ENCODE measurements at regions not wholly inside any gene's neighbourhood (a gene's known extent, or its start where the extent isn't known, plus 50 kb on each side); places are given as distances from the start of the nearest gene placed in this dataset.
A peak's percentile ranks its signal among the peaks of the same experiment; 100 is the strongest.

DNA sequence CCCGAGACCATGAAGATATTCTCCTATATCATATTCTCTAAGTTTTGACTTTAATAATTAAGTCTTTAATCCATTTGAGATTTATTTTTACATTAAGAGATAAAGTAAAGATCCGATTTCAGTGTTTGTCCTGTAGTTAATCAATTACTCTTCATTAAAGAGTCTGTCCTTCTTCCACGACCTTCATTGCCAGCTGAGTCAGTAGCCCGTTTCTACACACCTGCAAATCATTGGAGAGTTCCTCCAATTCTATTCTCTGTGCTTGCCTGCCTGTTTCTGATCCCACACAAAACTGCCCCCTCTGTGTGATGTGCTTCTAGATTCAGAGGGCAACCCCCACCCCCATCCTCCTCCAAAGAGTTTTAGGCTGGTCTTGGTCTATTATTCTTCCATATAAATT, 119.2 kb downstream of the KCNF1 start:
- TF ChIP-seq, protein P1, sequence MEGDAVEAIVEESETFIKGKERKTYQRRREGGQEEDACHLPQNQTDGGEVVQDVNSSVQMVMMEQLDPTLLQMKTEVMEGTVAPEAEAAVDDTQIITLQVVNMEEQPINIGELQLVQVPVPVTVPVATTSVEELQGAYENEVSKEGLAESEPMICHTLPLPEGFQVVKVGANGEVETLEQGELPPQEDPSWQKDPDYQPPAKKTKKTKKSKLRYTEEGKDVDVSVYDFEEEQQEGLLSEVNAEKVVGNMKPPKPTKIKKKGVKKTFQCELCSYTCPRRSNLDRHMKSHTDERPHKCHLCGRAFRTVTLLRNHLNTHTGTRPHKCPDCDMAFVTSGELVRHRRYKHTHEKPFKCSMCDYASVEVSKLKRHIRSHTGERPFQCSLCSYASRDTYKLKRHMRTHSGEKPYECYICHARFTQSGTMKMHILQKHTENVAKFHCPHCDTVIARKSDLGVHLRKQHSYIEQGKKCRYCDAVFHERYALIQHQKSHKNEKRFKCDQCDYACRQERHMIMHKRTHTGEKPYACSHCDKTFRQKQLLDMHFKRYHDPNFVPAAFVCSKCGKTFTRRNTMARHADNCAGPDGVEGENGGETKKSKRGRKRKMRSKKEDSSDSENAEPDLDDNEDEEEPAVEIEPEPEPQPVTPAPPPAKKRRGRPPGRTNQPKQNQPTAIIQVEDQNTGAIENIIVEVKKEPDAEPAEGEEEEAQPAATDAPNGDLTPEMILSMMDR (IDR thresholded peaks at IDR 0.05): no peak
- Mint-ChIP-seq H3K4me3 (no peak overlapping the region), H3K27me3 (ENCODE audit: low read depth, poor library complexity) (peaks cover 9% of the 10 kb centered on the region), H3K36me3 (ENCODE audit: low read depth) (no peaks in the 10 kb centered on the region), H3K27ac (no peak overlapping the region), H3K9me3 (peaks cover 32% of the 10 kb centered on the region), H3K4me1 (peaks cover 11% of the 10 kb centered on the region)
- no peak for DNase-seq

DNA sequence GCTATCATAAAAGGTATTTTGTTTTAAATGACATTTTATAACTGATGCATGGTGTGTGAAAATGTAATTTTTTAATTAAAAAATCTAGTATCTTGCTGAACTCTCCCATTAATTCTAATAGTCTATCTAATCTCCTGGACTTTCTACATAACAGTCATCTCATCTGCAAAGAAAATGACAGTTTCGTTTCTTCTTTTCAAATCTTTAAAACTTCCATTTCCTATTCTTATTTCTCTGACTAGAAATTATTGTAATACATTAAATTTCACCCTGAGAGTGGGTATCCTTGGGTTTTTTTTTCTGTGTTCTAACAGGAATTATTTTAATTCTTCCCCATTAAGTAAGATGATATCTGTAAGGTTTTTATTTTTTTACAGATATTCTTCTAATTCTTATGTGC, 120.1 kb downstream of the KCNF1 start:
- no peak overlapping the region for H3K4me3 Mint-ChIP-seq

DNA sequence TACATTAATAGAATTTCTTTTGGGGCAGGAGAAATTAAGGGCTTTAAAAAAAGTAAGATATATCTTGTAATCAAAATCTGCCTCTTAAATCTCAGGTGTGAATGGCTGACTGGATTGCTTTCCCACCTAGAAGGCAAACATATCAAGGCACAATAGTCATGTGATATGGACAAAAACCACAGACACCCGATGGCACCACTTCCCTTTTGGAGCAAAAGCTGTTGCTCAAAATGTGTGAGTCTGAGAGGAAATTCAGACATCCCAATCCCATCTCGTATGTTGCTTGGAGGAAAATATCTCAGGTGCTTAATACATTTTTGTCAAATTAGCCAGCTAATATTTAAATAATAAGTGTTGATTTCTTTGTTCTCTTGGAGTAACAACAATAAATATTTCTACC, 120.7 kb downstream of the KCNF1 start:
- no peaks in the 10 kb centered on the region for H3K36me3 Mint-ChIP-seq (ENCODE audit: low read depth)
- no peak overlapping the region for H3K4me3 Mint-ChIP-seq
- peaks cover 18% of the 10 kb centered on the region for H3K27me3 Mint-ChIP-seq (ENCODE audit: low read depth, poor library complexity)

More for the DNA sequence above, 120.1 kb downstream of the KCNF1 start:
- TF ChIP-seq, protein P1 (IDR thresholded peaks at IDR 0.05): no peak
- H3K27ac Mint-ChIP-seq: no peak overlapping the region
- H3K27me3 Mint-ChIP-seq (ENCODE audit: low read depth, poor library complexity): peaks cover 18% of the 10 kb centered on the region
- no peaks in the 10 kb centered on the region for H3K36me3 Mint-ChIP-seq (ENCODE audit: low read depth)
- peaks cover 2% of the 10 kb centered on the region for H3K4me1 Mint-ChIP-seq
- no peak for DNase-seq
- H3K9me3 Mint-ChIP-seq: peaks cover 41% of the 10 kb centered on the region

GRCh38 chr2:11033114-11033513, 121.4 kb downstream of the KCNF1 start:
- Mint-ChIP-seq H3K27me3 (ENCODE audit: low read depth, poor library complexity) (peaks cover 18% of the 10 kb centered on the region), H3K36me3 (ENCODE audit: low read depth) (no peaks in the 10 kb centered on the region), H3K4me1 (no peaks in the 10 kb centered on the region), H3K9me3 (peaks cover 54% of the 10 kb centered on the region), H3K27ac (no peak overlapping the region), H3K4me3 (no peak overlapping the region)
- no peak for DNase-seq
- TF ChIP-seq, protein P1 (IDR thresholded peaks at IDR 0.05): no peak

More for the DNA sequence above, 120.7 kb downstream of the KCNF1 start:
- Mint-ChIP-seq H3K4me1 (no peaks in the 10 kb centered on the region), H3K9me3 (peaks cover 47% of the 10 kb centered on the region), H3K27ac (no peak overlapping the region)
- no peak for DNase-seq
- TF ChIP-seq, protein P1 (IDR thresholded peaks at IDR 0.05): no peak

- DNase-seq: no peak
- H3K27ac Mint-ChIP-seq: no peak overlapping the region
- peaks cover 32% of the 10 kb centered on the region for H3K27me3 Mint-ChIP-seq (ENCODE audit: low read depth, poor library complexity)
- no peaks in the 10 kb centered on the region for H3K4me1 Mint-ChIP-seq
- TF ChIP-seq, protein P1 (IDR thresholded peaks at IDR 0.05): no peak
- H3K9me3 Mint-ChIP-seq: peaks cover 74% of the 10 kb centered on the region
- no peaks in the 10 kb centered on the region for H3K36me3 Mint-ChIP-seq (ENCODE audit: low read depth)
- no peak overlapping the region for H3K4me3 Mint-ChIP-seq
Observed at GRCh38 chr2:11038641-11039040, 116.6 kb upstream of the SLC66A3 start.

GRCh38 chr2:11040992-11041391, 114.3 kb upstream of the SLC66A3 start:
- peak overlapping the region; percentile 46 for H3K27ac Mint-ChIP-seq

More at GRCh38 chr2:11040992-11041391, 114.3 kb upstream of the SLC66A3 start:
- TF ChIP-seq, protein P1 (IDR thresholded peaks at IDR 0.05): no peak
- H3K9me3 Mint-ChIP-seq: peaks cover 51% of the 10 kb centered on the region
- no peaks in the 10 kb centered on the region for H3K36me3 Mint-ChIP-seq (ENCODE audit: low read depth)
- no peaks in the 10 kb centered on the region for H3K4me1 Mint-ChIP-seq
- no peak for DNase-seq
- no peak overlapping the region for H3K4me3 Mint-ChIP-seq
- H3K27me3 Mint-ChIP-seq (ENCODE audit: low read depth, poor library complexity): peaks cover 30% of the 10 kb centered on the region
